Fibroblast of the aortic adventitia (primary cell): ENCODE measurements at regions not wholly inside any gene's neighbourhood (a gene's known extent, or its start where the extent isn't known, plus 50 kb on each side); places are given as distances from the start of the nearest gene placed in this dataset.
"Not testable (repeated sequence)": the region's sequence is repeated elsewhere in the genome, so short reads cannot be mapped to it uniquely, and the experiment has no call there.

Experiments
- DNase-seq: peaks from one replicate; pipeline ENCODE4 v3.0.0-alpha.2; 2010; ENCODE audit warnings: low read depth
- H3K4me3 ChIP-seq: 2 replicates; pipeline ENCODE4 v1.5.1; 2011; ENCODE audit warnings: low read depth, mild to moderate bottlenecking, control low read depth, low read length, moderate library complexity
- TF ChIP-seq, protein P1 (sequence below): IDR thresholded peaks from 2 replicates; pipeline ENCODE4 v1.5.1; 2011; ENCODE audit warnings: mild to moderate bottlenecking, low read length, control low read depth, inconsistent platforms; ENCODE audit not compliant: insufficient read depth

DNA sequence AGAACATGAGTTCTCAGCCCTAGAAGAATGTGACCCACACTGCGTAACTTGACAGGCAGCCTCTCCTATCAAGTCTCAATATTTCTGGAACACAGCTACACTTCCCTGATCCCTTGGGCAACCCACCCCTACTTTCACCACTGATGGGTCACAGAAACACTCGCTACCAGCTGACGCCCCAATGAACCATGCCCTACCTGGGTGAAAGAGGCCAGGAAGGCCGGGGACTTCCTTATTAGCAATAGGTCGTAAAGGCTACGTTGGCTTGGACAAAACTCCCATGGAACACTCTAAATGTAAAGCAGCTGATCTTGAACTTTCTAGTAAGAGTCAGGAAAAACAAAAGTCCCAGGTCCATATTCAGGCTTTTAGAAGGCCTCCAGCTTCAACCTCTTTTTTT is 202.3 kb upstream of the KCTD7 start:
- TF ChIP-seq, protein P1, sequence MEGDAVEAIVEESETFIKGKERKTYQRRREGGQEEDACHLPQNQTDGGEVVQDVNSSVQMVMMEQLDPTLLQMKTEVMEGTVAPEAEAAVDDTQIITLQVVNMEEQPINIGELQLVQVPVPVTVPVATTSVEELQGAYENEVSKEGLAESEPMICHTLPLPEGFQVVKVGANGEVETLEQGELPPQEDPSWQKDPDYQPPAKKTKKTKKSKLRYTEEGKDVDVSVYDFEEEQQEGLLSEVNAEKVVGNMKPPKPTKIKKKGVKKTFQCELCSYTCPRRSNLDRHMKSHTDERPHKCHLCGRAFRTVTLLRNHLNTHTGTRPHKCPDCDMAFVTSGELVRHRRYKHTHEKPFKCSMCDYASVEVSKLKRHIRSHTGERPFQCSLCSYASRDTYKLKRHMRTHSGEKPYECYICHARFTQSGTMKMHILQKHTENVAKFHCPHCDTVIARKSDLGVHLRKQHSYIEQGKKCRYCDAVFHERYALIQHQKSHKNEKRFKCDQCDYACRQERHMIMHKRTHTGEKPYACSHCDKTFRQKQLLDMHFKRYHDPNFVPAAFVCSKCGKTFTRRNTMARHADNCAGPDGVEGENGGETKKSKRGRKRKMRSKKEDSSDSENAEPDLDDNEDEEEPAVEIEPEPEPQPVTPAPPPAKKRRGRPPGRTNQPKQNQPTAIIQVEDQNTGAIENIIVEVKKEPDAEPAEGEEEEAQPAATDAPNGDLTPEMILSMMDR: no peak
- DNase-seq: no peak
- no peak overlapping the region for H3K4me3 ChIP-seq

DNA sequence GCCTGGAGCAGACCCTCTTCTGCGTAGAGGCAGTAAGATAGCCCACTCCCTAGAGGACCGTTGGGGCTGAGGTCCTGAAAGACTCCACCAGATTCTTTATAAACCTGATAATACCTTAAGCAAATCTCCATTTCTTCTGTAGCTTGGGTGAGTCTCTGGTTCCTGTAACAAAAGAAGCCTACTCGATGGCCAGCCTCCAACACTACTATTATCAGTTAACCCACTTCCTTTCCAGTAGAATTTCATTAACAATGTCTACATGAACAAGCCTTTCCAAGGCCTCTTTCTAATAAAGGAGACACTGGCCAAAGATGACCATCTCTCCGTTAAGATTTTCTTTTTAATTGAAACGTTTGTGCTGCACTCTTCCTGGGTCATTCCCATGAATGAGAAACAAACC is 201.7 kb upstream of the KCTD7 start:
- peak; percentile 21 for DNase-seq
- H3K4me3 ChIP-seq: no peak overlapping the region
- TF ChIP-seq, protein P1: no peak

DNA sequence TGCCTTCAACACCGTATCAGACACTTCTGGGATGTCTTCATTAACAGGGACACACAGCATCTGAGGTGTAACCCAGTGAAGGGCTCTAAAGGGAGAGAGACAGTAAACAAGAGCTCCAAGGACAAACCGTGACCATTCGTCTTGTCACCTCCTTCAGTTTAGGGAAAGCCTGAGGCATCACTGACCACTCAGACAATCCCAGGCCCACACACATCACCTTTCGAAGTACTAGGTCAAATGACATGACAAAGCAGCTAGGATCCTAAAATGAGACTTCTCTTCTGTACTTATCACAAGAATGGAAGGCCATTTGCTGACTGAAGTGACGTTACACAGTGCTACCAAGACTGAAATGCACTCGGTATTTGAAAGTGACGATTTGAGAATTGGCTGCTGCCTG is 200.7 kb upstream of the KCTD7 start:
- H3K4me3 ChIP-seq: no peak overlapping the region
- DNase-seq: no peak
- TF ChIP-seq, protein P1: no peak

DNA sequence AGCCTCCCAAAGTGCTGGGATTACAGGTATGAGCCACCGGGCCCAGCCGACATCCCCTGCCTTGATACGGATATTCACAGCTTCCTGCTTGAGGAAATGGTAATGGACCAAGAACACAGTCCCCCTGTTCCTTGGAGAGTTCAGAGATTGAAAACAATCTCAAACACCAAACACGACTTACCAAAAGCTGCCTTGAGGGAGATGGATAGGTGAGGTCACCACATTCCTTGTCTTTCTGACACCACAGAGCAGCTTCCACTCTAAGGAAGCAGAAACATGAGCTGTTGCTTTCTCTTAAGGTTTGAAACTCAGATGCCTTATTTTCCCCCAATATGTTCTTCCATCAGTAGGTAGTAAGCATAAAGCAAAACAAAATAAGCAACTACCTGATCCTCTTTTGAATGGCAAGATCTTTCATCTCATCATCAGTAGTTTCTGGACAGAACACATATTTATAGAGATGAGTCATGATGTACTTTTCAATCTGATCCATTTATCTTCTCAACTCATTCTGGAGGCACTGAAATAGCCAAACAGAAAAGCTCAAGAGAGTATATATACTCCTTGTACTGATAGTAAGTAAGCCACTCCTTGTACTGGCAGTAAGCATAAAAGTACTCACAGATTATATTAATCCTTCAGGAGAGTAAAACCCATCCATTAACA is 199.1 kb upstream of the KCTD7 start:
- no peak overlapping the region for H3K4me3 ChIP-seq
- TF ChIP-seq, protein P1: no peak
- DNase-seq: no peak

DNA sequence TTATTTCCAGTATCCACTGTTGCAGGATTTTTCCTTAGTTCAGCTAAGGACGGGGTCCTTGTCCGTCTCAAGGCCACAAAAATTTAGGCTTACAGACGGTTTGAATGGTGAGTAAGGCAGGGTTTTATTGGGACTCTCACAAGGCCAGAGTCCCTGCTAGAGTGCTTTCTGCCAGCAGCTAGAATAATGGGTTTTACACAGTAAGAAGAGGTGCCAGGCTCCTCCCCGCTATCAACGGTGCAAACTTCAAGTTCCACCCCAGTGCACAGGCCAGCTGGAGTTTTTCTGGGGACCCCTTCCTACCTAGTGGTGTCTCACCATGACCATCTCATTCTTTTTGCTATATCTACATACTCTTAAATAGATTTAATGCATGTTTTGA is 198.5 kb upstream of the KCTD7 start:
- no peak overlapping the region for H3K4me3 ChIP-seq
- TF ChIP-seq, protein P1: no peak
- no peak for DNase-seq

DNA sequence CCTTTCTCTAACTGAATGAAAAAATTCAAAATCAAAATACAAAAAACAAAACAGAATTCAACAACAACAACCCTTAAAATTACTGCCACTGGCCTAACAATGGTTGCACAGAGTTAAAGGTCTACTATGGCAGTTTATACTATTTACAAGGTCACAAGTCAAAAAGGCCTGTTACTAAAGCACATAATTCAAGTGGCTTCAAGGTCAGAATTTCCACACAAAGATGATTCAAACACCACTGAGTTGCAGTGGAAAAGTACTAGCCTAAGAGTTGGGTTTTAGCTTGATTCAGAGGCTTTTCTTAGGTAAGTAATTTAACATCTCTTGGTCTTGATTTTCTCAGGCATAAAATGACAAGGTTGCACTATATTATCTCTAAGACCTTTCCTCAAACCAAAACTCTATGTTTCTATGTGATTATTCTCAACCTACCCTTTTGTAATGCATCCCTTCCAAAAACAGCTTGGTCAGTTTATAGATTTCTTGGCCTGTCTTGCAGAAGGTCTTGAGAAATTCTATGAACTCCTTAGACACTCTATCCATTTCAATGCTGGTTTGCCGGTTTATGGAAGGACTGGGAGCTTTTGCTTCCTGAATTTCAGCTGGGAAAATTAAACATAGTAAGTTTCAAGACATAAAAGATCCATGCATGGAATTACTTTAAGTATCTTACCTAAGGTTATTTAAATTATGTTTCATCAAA is 189.8 kb upstream of the KCTD7 start:
- not testable (repeated sequence) for H3K4me3 ChIP-seq
- DNase-seq: peak; percentile 14

DNA sequence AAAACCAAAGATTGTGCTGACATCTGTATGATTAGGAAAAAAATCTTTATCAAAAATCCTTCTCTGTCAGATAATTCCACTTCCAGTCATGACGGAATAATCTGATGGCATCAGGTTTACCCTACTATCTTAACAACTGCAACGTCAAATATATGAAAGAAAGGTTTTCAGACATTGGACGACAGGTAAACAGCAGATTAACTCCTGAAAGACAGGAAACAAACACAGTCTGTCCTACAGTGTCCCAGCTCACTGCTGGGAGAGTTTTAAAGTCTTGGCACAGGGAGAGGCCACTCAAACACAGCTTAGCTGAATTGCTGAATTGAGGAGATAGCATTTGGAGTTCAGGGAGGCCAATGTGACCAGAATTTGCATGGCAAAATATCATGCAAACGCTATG is 186.3 kb upstream of the KCTD7 start:
- DNase-seq: no peak
- H3K4me3 ChIP-seq: no peak overlapping the region
- TF ChIP-seq, protein P1: no peak
